Liver (tissue), 7 donors: ENCODE measurements at regions not wholly inside any gene's neighbourhood (a gene's known extent, or its start where the extent isn't known, plus 50 kb on each side); places are given as distances from the start of the nearest gene placed in this dataset.

Experiments used
- DNase-seq: peaks from one replicate; pipeline ENCODE4 v3.0.0-alpha.2; 2017; ENCODE audit warnings: low spot score
- H3K27ac ChIP-seq, 2 donors: one replicate each; pipeline ENCODE4 v1.7.0; 2013; ENCODE audit warnings: inconsistent platforms in 2 of 2, low read length in 2 of 2, control low read depth in 1 of 2, low read depth in 1 of 2, mild to moderate bottlenecking in 1 of 2
- H3K27me3 ChIP-seq, 4 donors: one replicate each; pipeline versions ENCODE4 v1.6.1 to v1.7.0; 2013; ENCODE audit warnings: low read length in 3 of 4, inconsistent platforms in 1 of 4, mild to moderate bottlenecking in 1 of 4, moderate library complexity in 1 of 4; ENCODE audit not compliant: control insufficient read depth in 4 of 4, insufficient read depth in 4 of 4
- H3K36me3 ChIP-seq, 4 donors: one replicate each; pipeline versions ENCODE4 v1.6.1 to v1.7.0; 2013; ENCODE audit warnings: low read length in 3 of 4, mild to moderate bottlenecking in 3 of 4, low read depth in 1 of 4, moderate library complexity in 1 of 4; ENCODE audit not compliant: control insufficient read depth in 4 of 4, insufficient read depth in 3 of 4
- H3K4me1 ChIP-seq, 4 donors: one replicate each; pipeline versions ENCODE4 v1.6.1 to v1.7.0; 2013; ENCODE audit warnings: low read length in 3 of 4, mild to moderate bottlenecking in 3 of 4, moderate library complexity in 1 of 4; ENCODE audit not compliant: control insufficient read depth in 4 of 4, insufficient read depth in 4 of 4
- H3K4me3 ChIP-seq, 3 donors: one replicate each; pipeline versions ENCODE4 v1.6.1 to v1.7.0; 2013; ENCODE audit warnings: low read length in 3 of 3, control low read depth in 1 of 3, low read depth in 1 of 3, mild to moderate bottlenecking in 1 of 3
- H3K9ac ChIP-seq, 2 donors: one replicate each; pipeline ENCODE4 v1.7.0; 2013; ENCODE audit warnings: low read length in 2 of 2, mild to moderate bottlenecking in 2 of 2, moderate library complexity in 2 of 2, control low read depth in 1 of 2, low read depth in 1 of 2
- H3K9me3 ChIP-seq, 4 donors: one replicate each; pipeline versions ENCODE4 v1.6.1 to v1.7.0; 2013; ENCODE audit warnings: low read length in 3 of 4; ENCODE audit not compliant: control insufficient read depth in 4 of 4
- ATF3 ChIP-seq: IDR thresholded peaks from 2 replicates; pipeline ENCODE4 v1.6.1; 2016; ENCODE audit warnings: antibody characterized with exemption
- EGR1 ChIP-seq, 2 donors: IDR thresholded peaks; 2 replicates each; pipeline ENCODE4 v1.6.1; 2016 to 2018; ENCODE audit warnings: antibody characterized with exemption in 2 of 2, low read depth in 2 of 2
- FOXA2 ChIP-seq: IDR thresholded peaks from 2 replicates; pipeline ENCODE4 v1.6.1; 2016; ENCODE audit warnings: antibody characterized with exemption
- GABPA ChIP-seq, 2 donors: IDR thresholded peaks in 1 of 2; conservative IDR thresholded peaks in 1 of 2; 2 replicates each; pipeline ENCODE4 v1.6.1; 2016; ENCODE audit warnings: antibody characterized with exemption in 2 of 2, mild to moderate bottlenecking in 1 of 2, moderate library complexity in 1 of 2
- HNF4A ChIP-seq, 2 donors: conservative IDR thresholded peaks; 2 replicates each; pipeline ENCODE4 v1.6.1; 2016; ENCODE audit warnings: antibody characterized with exemption in 2 of 2, mild to moderate bottlenecking in 2 of 2
- HNF4G ChIP-seq: IDR thresholded peaks from 2 replicates; pipeline ENCODE4 v1.6.1; 2016; ENCODE audit warnings: antibody characterized with exemption
- MAX ChIP-seq: IDR thresholded peaks from 2 replicates; pipeline ENCODE4 v1.6.1; 2016; ENCODE audit warnings: antibody characterized with exemption
- RAD21 ChIP-seq, 2 donors: IDR thresholded peaks; 2 replicates each; pipeline ENCODE4 v1.6.1; 2016; ENCODE audit warnings: antibody characterized with exemption in 2 of 2, mild to moderate bottlenecking in 2 of 2
- REST ChIP-seq: IDR thresholded peaks from 2 replicates; pipeline ENCODE4 v1.6.1; 2016; ENCODE audit warnings: antibody characterized with exemption, mild to moderate bottlenecking
- RXRA ChIP-seq, 2 donors: IDR thresholded peaks; 2 replicates each; pipeline ENCODE4 v1.6.1; 2017 to 2018; ENCODE audit warnings: antibody characterized with exemption in 2 of 2, mild to moderate bottlenecking in 1 of 2
- YY1 ChIP-seq: IDR thresholded peaks from 2 replicates; pipeline ENCODE4 v1.6.1; 2016; ENCODE audit warnings: antibody characterized with exemption, mild to moderate bottlenecking
- ZBTB33 ChIP-seq: IDR thresholded peaks from 2 replicates; pipeline ENCODE4 v1.6.1; 2016; ENCODE audit warnings: antibody characterized with exemption
- WGBS: extraction: QIAGEN DNeasy Blood & Tissue Kit; methylation state at CpG from one replicate; pipeline ENCODE4 v1.1.7; 2013; 5-methylcytosine and 5-hydroxymethylcytosine counted together
- donor health status: healthy.
- donor health status: healthy.
- donor health status: healthy.
- donor health status: healthy.

- no peak for TF ChIP-seq GABPA (IDR thresholded peaks at IDR 0.05 in 1 of 2, conservative IDR thresholded peaks at IDR 0.05 in 1 of 2)
These were observed 311.7 kb upstream of the CTSO start (continued) for GRCh38 chr4:156265407-156265806.

- 86% methylated on average over 1 of the region's 1 CpG for WGBS
- Histone ChIP-seq H3K9me3 (no peaks in the 10 kb centered on the region), H3K36me3 (no peaks in the 10 kb centered on the region), H3K27me3 (no peaks in the 10 kb centered on the region), H3K9ac (no peak overlapping the region), H3K4me3 (no peak overlapping the region), H3K27ac (no peak overlapping the region), H3K4me1 (no peaks in the 10 kb centered on the region)
- DNase-seq: no peak
- TF ChIP-seq YY1 (no peak), REST (no peak), ATF3 (no peak), RXRA (IDR thresholded peaks at IDR 0.05) (no peak)
These were observed 307.6 kb upstream of the CTSO start for GRCh38 chr4:156261230-156261629.

- Histone ChIP-seq H3K27me3 (no peaks in the 10 kb centered on the region), H3K9me3 (no peaks in the 10 kb centered on the region), H3K27ac (no peak overlapping the region), H3K9ac (no peak overlapping the region), H3K36me3 (no peaks in the 10 kb centered on the region), H3K4me1 (no peaks in the 10 kb centered on the region), H3K4me3 (no peak overlapping the region)
- 63% methylated on average over 5 of the region's 5 CpGs for WGBS
- no peak for DNase-seq
- TF ChIP-seq EGR1 (IDR thresholded peaks at IDR 0.05; ENCODE audit: low read depth in 2 of 2): no peak
- TF ChIP-seq ZBTB33: no peak
- TF ChIP-seq REST: no peak
- TF ChIP-seq MAX: no peak
- TF ChIP-seq FOXA2: no peak
- no peak for TF ChIP-seq RAD21 (IDR thresholded peaks at IDR 0.05)
- TF ChIP-seq HNF4G: no peak
- TF ChIP-seq HNF4A (conservative IDR thresholded peaks at IDR 0.05): no peak
These were observed 301.8 kb upstream of the CTSO start for GRCh38 chr4:156255230-156256007.
